ENCODE measurements at regions not wholly inside any gene's neighbourhood (a gene's known extent, or its start where the extent isn't known, plus 50 kb on each side); places are given as distances from the start of the nearest gene placed in this dataset.
"Not testable (repeated sequence)": the region's sequence is repeated elsewhere in the genome, so short reads cannot be mapped to it uniquely, and the experiment has no call there.

- intact Hi-C loops (cut with micrococcal nuclease): no loop called here
- Histone ChIP-seq H3K9me3 (replicated peaks) (no peaks in the 10 kb centered on the region), H3K27me3 (ENCODE audit: low read depth) (no peaks in the 10 kb centered on the region), H3K4me1 (no peaks in the 10 kb centered on the region), H3K27ac (replicated peaks) (no peak overlapping the region), H3K36me3 (no peaks in the 10 kb centered on the region), H3K4me3 (no peak overlapping the region)
- no peak for DNase-seq
- no peak for TF ChIP-seq CTCF (IDR thresholded peaks at IDR 0.05; ENCODE audit: borderline replicate concordance)
Measured at GRCh38 chr1:80529546-80529945, 1271.2 kb upstream of the ADGRL2 start.

GRCh38 chr1:80523861-80524260, 1276.9 kb upstream of the ADGRL2 start:
- no peaks in the 10 kb centered on the region for H3K36me3 ChIP-seq
- no peaks in the 10 kb centered on the region for H3K9me3 ChIP-seq (replicated peaks)
- no peak overlapping the region for H3K4me3 ChIP-seq
- no peaks in the 10 kb centered on the region for H3K27me3 ChIP-seq (ENCODE audit: low read depth)
- no peak overlapping the region for H3K27ac ChIP-seq (replicated peaks)
- TF ChIP-seq CTCF (IDR thresholded peaks at IDR 0.05; ENCODE audit: borderline replicate concordance): no peak
- H3K4me1 ChIP-seq: no peaks in the 10 kb centered on the region
- no peak for DNase-seq
- intact Hi-C loops (cut with micrococcal nuclease): no loop called here

- H3K27ac ChIP-seq (replicated peaks); H3K27me3 ChIP-seq (ENCODE audit: low read depth); H3K36me3 ChIP-seq; H3K4me3 ChIP-seq; H3K9me3 ChIP-seq (replicated peaks); DNase-seq; H3K4me1 ChIP-seq; intact Hi-C loops (cut with micrococcal nuclease): not testable (repeated sequence)
Measured at GRCh38 chr1:80523071-80523470, 1277.7 kb upstream of the ADGRL2 start.

- Histone ChIP-seq H3K4me1 (no peaks in the 10 kb centered on the region), H3K27me3 (ENCODE audit: low read depth) (no peaks in the 10 kb centered on the region), H3K9me3 (replicated peaks) (peaks cover 5% of the 10 kb centered on the region), H3K27ac (replicated peaks) (no peak overlapping the region), H3K36me3 (no peaks in the 10 kb centered on the region), H3K4me3 (no peak overlapping the region)
- no peak for TF ChIP-seq CTCF (IDR thresholded peaks at IDR 0.05; ENCODE audit: borderline replicate concordance)
- DNase-seq: no peak
- intact Hi-C loops (cut with micrococcal nuclease): no loop called here
Measured at GRCh38 chr1:80520949-80521348, 1279.8 kb upstream of the ADGRL2 start.

- no peaks in the 10 kb centered on the region for H3K27me3 ChIP-seq (ENCODE audit: low read depth)
- no peak for DNase-seq
- H3K27ac ChIP-seq (replicated peaks): no peak overlapping the region
- peaks cover 5% of the 10 kb centered on the region for H3K9me3 ChIP-seq (replicated peaks)
- intact Hi-C loops (cut with micrococcal nuclease): no loop called here
- H3K4me3 ChIP-seq: no peak overlapping the region
- no peaks in the 10 kb centered on the region for H3K36me3 ChIP-seq
- no peaks in the 10 kb centered on the region for H3K4me1 ChIP-seq
- TF ChIP-seq CTCF (IDR thresholded peaks at IDR 0.05; ENCODE audit: borderline replicate concordance): no peak
Measured at GRCh38 chr1:80517062-80517461, 1283.7 kb upstream of the ADGRL2 start.

- no peak overlapping the region for H3K4me3 ChIP-seq
- DNase-seq: no peak
- intact Hi-C loops (cut with micrococcal nuclease): no loop called here
- H3K27me3 ChIP-seq (ENCODE audit: low read depth): no peaks in the 10 kb centered on the region
- no peaks in the 10 kb centered on the region for H3K9me3 ChIP-seq (replicated peaks)
- TF ChIP-seq CTCF (IDR thresholded peaks at IDR 0.05; ENCODE audit: borderline replicate concordance): no peak
- no peaks in the 10 kb centered on the region for H3K36me3 ChIP-seq
- no peaks in the 10 kb centered on the region for H3K4me1 ChIP-seq
- H3K27ac ChIP-seq (replicated peaks): no peak overlapping the region
Measured at GRCh38 chr1:80509965-80510522, 1290.7 kb upstream of the ADGRL2 start.
